Thyroid gland (tissue), 4 donors: ENCODE measurements at regions not wholly inside any gene's neighbourhood (a gene's known extent, or its start where the extent isn't known, plus 50 kb on each side); places are given as distances from the start of the nearest gene placed in this dataset.
"Not testable (repeated sequence)": the region's sequence is repeated elsewhere in the genome, so short reads cannot be mapped to it uniquely, and the experiment has no call there.

Source experiments
- DNase-seq, 2 donors: peaks; one replicate each; pipeline ENCODE4 v3.0.0-alpha.2; 2019
- H3K27ac ChIP-seq, 3 donors: fragments of 200-600 bp; sonication (generic); 1 replicate in 2 of 3; 2 replicates in 1 of 3; pipeline ENCODE4 v1.5.1; 2016 to 2019; ENCODE audit warnings: mild to moderate bottlenecking in 1 of 3, moderate library complexity in 1 of 3
- H3K27me3 ChIP-seq: fragments of 200-600 bp; sonication (generic); one replicate; pipeline ENCODE4 v1.5.1; 2019
- H3K36me3 ChIP-seq, 2 donors: fragments of 200-600 bp; sonication (generic); one replicate each; pipeline ENCODE4 v1.5.1; 2016 to 2019
- H3K4me1 ChIP-seq, 2 donors: fragments of 200-600 bp; sonication (generic); one replicate each; pipeline ENCODE4 v1.5.1; 2017 to 2019
- H3K4me3 ChIP-seq, 3 donors: fragments of 200-600 bp; sonication (generic); replicated peaks in 1 of 3; 1 replicate in 2 of 3; 2 replicates in 1 of 3; pipeline ENCODE4 v1.5.1; 2016; ENCODE audit warnings: mild to moderate bottlenecking in 1 of 3
- H3K9me3 ChIP-seq: fragments of 200-600 bp; sonication (generic); one replicate; pipeline ENCODE4 v1.5.1; 2017
- CTCF ChIP-seq, 6 experiments: fragments of 200-600 bp in 3 of 6; fragments of 450-650 bp in 3 of 6; sonication (generic) in 3 of 6; IDR thresholded peaks; one replicate each; pipeline ENCODE4 v1.5.1; 2016 to 2019; ENCODE audit warnings: antibody characterized with exemption in 6 of 6, mild to moderate bottlenecking in 2 of 6, inconsistent platforms in 1 of 6, moderate library complexity in 1 of 6
- POLR2A ChIP-seq, 2 donors: fragments of 450-650 bp; IDR thresholded peaks; one replicate each; pipeline ENCODE4 v1.6.1; 2017; ENCODE audit warnings: antibody characterized with exemption in 2 of 2, mild to moderate bottlenecking in 2 of 2, moderate library complexity in 1 of 2
- WGBS, 2 donors: methylation state at CpG; one replicate each; pipeline ENCODE4 v1.1.5; 2017; 5-methylcytosine and 5-hydroxymethylcytosine counted together
- intact Hi-C: fragments of 100-400 bp; cut with DNase I; formaldehyde crosslinking; loops from one replicate; pipeline ENCODE4 v1.15.1; 2023

- H3K36me3 ChIP-seq, result no peaks in the 10 kb centered on the region
- H3K9me3 ChIP-seq, result no peaks in the 10 kb centered on the region
- no peak overlapping the region for H3K27ac ChIP-seq
- intact Hi-C loops, result no loop called here
- 86 to 91% methylated on average over 3 of the region's 3 CpGs for WGBS, 2 donors
- TF ChIP-seq POLR2A (IDR thresholded peaks at IDR 0.05), result no peak
- TF ChIP-seq CTCF (IDR thresholded peaks at IDR 0.05), result no peak
- H3K4me1 ChIP-seq, result no peaks in the 10 kb centered on the region
- H3K4me3 ChIP-seq, result no peak overlapping the region
- H3K27me3 ChIP-seq, result no peaks in the 10 kb centered on the region
- no peak for DNase-seq
These were observed 341.7 kb upstream of the UBE2E2 start for GRCh38 chr3:22861426-22861825.

GRCh38 chr3:22862111-22862510 lies 341.0 kb upstream of the UBE2E2 start:
- DNase-seq, result no peak
- Histone ChIP-seq H3K4me1 (no peaks in the 10 kb centered on the region), H3K36me3 (no peaks in the 10 kb centered on the region), H3K27me3 (no peaks in the 10 kb centered on the region), H3K27ac (no peak overlapping the region), H3K9me3 (no peaks in the 10 kb centered on the region), H3K4me3 (no peak overlapping the region)
- TF ChIP-seq POLR2A (IDR thresholded peaks at IDR 0.05), result no peak
- TF ChIP-seq CTCF (IDR thresholded peaks at IDR 0.05), result no peak
- 90 to 93% methylated on average over 5 of the region's 5 CpGs for WGBS, 2 donors
- intact Hi-C loops, result no loop called here

- H3K27me3 ChIP-seq, H3K4me3 ChIP-seq, H3K27ac ChIP-seq, H3K4me1 ChIP-seq, H3K36me3 ChIP-seq, intact Hi-C loops, H3K9me3 ChIP-seq, DNase-seq: not testable (repeated sequence)
- WGBS, 2 donors, result 87 to 92% methylated on average over 2 of the region's 2 CpGs
These were observed 320.3 kb upstream of the UBE2E2 start for GRCh38 chr3:22882834-22883233.

- Histone ChIP-seq H3K9me3 (no peaks in the 10 kb centered on the region), H3K27ac (no peak overlapping the region), H3K4me3 (no peak overlapping the region), H3K4me1 (no peaks in the 10 kb centered on the region), H3K27me3 (no peaks in the 10 kb centered on the region), H3K36me3 (no peaks in the 10 kb centered on the region)
- TF ChIP-seq POLR2A (IDR thresholded peaks at IDR 0.05) (no peak), CTCF (IDR thresholded peaks at IDR 0.05) (no peak)
- no peak for DNase-seq
- intact Hi-C loops, result no loop called here
These were observed 318.1 kb upstream of the UBE2E2 start for GRCh38 chr3:22885039-22885438.

- Histone ChIP-seq H3K4me1 (no peaks in the 10 kb centered on the region), H3K4me3 (no peak overlapping the region), H3K9me3 (no peaks in the 10 kb centered on the region), H3K27me3 (no peaks in the 10 kb centered on the region), H3K36me3 (no peaks in the 10 kb centered on the region), H3K27ac (no peak overlapping the region)
- TF ChIP-seq POLR2A (IDR thresholded peaks at IDR 0.05), result no peak
- intact Hi-C loops, result no loop called here
- WGBS, 2 donors, result 91 to 94% methylated on average over 6 of the region's 6 CpGs
- no peak for DNase-seq
These were observed 317.4 kb upstream of the UBE2E2 start for GRCh38 chr3:22885574-22886341.

- intact Hi-C loops, result no loop called here
- DNase-seq, result peak in 1 of 2 donors; percentile 6
These were observed 316.6 kb upstream of the UBE2E2 start for GRCh38 chr3:22886439-22887068.

More at GRCh38 chr3:22886439-22887068, 316.6 kb upstream of the UBE2E2 start:
- Histone ChIP-seq H3K4me3 (no peak overlapping the region), H3K9me3 (no peaks in the 10 kb centered on the region), H3K27ac (no peak overlapping the region), H3K27me3 (no peaks in the 10 kb centered on the region), H3K36me3 (no peaks in the 10 kb centered on the region), H3K4me1 (no peaks in the 10 kb centered on the region)
- 38% methylated on average over 4 of the region's 4 CpGs for WGBS, 2 donors
- TF ChIP-seq CTCF (IDR thresholded peaks at IDR 0.05) (no peak), POLR2A (IDR thresholded peaks at IDR 0.05) (no peak)
